ENCODE measurements at regions not wholly inside any gene's neighbourhood (a gene's known extent, or its start where the extent isn't known, plus 50 kb on each side); places are given as distances from the start of the nearest gene placed in this dataset.

DNA sequence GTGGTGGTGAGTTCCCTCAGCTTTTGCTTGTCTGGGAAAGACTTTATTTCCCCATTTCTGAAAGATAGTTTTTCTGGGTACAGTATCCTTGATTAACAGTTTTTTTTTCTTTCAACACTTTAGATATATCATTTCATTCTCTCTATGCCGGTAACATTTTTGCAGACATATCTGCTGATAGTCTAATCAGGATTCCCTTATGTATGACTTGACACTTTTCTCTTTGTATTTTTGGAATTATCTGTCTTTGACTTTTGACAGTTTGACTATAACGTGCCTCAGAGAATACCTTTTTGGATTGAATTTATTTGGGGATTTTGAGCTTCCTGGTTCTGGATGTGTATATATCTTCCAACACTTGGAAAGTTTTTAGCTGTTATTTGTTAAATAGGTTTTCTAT, 234.8 kb upstream of the PRICKLE1 start:
- no peak for TF ChIP-seq POLR2A (IDR thresholded peaks at IDR 0.05)
- TF ChIP-seq, protein P1, sequence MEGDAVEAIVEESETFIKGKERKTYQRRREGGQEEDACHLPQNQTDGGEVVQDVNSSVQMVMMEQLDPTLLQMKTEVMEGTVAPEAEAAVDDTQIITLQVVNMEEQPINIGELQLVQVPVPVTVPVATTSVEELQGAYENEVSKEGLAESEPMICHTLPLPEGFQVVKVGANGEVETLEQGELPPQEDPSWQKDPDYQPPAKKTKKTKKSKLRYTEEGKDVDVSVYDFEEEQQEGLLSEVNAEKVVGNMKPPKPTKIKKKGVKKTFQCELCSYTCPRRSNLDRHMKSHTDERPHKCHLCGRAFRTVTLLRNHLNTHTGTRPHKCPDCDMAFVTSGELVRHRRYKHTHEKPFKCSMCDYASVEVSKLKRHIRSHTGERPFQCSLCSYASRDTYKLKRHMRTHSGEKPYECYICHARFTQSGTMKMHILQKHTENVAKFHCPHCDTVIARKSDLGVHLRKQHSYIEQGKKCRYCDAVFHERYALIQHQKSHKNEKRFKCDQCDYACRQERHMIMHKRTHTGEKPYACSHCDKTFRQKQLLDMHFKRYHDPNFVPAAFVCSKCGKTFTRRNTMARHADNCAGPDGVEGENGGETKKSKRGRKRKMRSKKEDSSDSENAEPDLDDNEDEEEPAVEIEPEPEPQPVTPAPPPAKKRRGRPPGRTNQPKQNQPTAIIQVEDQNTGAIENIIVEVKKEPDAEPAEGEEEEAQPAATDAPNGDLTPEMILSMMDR (IDR thresholded peaks at IDR 0.05) = no peak
